ENCODE measurements at regions not wholly inside any gene's neighbourhood (a gene's known extent, or its start where the extent isn't known, plus 50 kb on each side); places are given as distances from the start of the nearest gene placed in this dataset.

DNA sequence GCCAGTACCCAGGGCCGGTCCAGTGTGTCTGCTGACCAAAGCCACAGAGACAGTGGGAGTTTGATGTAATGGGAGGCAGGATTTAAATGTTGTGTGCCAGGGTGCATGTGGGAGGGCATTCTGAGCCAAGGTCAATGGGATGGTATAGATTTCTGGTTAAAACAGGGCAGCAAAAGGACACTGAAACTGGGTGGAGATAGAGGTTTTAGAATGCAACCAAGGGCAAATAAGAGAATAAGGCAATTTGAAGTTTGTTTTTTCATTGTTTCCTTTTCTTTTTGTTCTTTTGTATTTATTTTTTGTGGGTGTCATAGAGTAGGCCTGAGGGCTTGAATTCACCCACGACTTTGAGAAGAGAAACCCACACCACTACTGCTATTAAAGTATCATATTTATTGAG lies 65.5 kb upstream of the CLINT1 start:
- DNase-seq (ENCODE audit: low spot score) = no peak
- ChIA-PET POLR2A (interaction anchor here (1.0 to 1.4 kb wide), 3 partner anchors 13 to 142 kb away, joined by 3 to 7 read pairs (median 4); no protein-coding TSS in a partner anchor), CTCF (ENCODE audit: unreplicated experiment) (no interaction called here)
- no peaks in the 10 kb centered on the region for H3K79me2 ChIP-seq (ENCODE audit: insufficient read depth, low read depth, low read length)
- H2AFZ ChIP-seq (ENCODE audit: low read length) = no peak overlapping the region
- H3K9me3 ChIP-seq (ENCODE audit: low read length) = no peaks in the 10 kb centered on the region
- intact Hi-C loops (cut with micrococcal nuclease; ENCODE audit: unreplicated experiment) = no loop called here
- H3K27ac ChIP-seq (ENCODE audit: low read depth, low read length, poor library complexity, severe bottlenecking) = no peak overlapping the region
- no peaks in the 10 kb centered on the region for H4K20me1 ChIP-seq (ENCODE audit: insufficient read depth, low read length)
- no peak overlapping the region for H3K4me3 ChIP-seq (ENCODE audit: low read depth, low read length, poor library complexity, severe bottlenecking)
- no peaks in the 10 kb centered on the region for H3K36me3 ChIP-seq (ENCODE audit: insufficient read depth, low read length)
- H3K4me1 ChIP-seq (ENCODE audit: insufficient read depth, low read length, poor library complexity, severe bottlenecking) = peaks cover 9% of the 10 kb centered on the region
- no peak overlapping the region for H3K4me2 ChIP-seq (ENCODE audit: low read length)
- no TSS peak for BruUV-seq (replicated peaks)
- H3K9me2 ChIP-seq (ENCODE audit: insufficient read depth, low read length) = no peaks in the 10 kb centered on the region
- TF ChIP-seq EZH2phosphoT487 (IDR thresholded peaks at IDR 0.05; ENCODE audit: borderline replicate concordance, low read depth, low read length) (no peak), CTCF (conservative IDR thresholded peaks at IDR 0.05; ENCODE audit: low read length) (no peak)

- Histone ChIP-seq H3K4me2 (ENCODE audit: low read length) (no peak overlapping the region), H3K4me1 (ENCODE audit: insufficient read depth, low read length, poor library complexity, severe bottlenecking) (peaks cover 16% of the 10 kb centered on the region), H2AFZ (ENCODE audit: low read length) (no peak overlapping the region), H3K27ac (ENCODE audit: low read depth, low read length, poor library complexity, severe bottlenecking) (no peak overlapping the region), H3K4me3 (ENCODE audit: low read depth, low read length, poor library complexity, severe bottlenecking) (no peak overlapping the region), H3K79me2 (ENCODE audit: insufficient read depth, low read depth, low read length) (no peaks in the 10 kb centered on the region), H4K20me1 (ENCODE audit: insufficient read depth, low read length) (no peaks in the 10 kb centered on the region), H3K36me3 (ENCODE audit: insufficient read depth, low read length) (no peaks in the 10 kb centered on the region), H3K9me2 (ENCODE audit: insufficient read depth, low read length) (no peaks in the 10 kb centered on the region), H3K9me3 (ENCODE audit: low read length) (no peaks in the 10 kb centered on the region)
- POLR2A ChIA-PET = interaction anchor here (0.7 to 1.4 kb wide), 6 partner anchors 14 to 726 kb away, joined by 3 to 7 read pairs (median 4); no protein-coding TSS in a partner anchor
- TF ChIP-seq EZH2phosphoT487 (IDR thresholded peaks at IDR 0.05; ENCODE audit: borderline replicate concordance, low read depth, low read length) = no peak
- TF ChIP-seq CTCF (conservative IDR thresholded peaks at IDR 0.05; ENCODE audit: low read length) = no peak
- CTCF ChIA-PET (ENCODE audit: unreplicated experiment) = no interaction called here
- BruUV-seq (replicated peaks) = no TSS peak
- intact Hi-C loops (cut with micrococcal nuclease; ENCODE audit: unreplicated experiment) = no loop called here
- DNase-seq (ENCODE audit: low spot score) = no peak
These were observed 64.8 kb upstream of the CLINT1 start for GRCh38 chr5:157923765-157924164.

DNA sequence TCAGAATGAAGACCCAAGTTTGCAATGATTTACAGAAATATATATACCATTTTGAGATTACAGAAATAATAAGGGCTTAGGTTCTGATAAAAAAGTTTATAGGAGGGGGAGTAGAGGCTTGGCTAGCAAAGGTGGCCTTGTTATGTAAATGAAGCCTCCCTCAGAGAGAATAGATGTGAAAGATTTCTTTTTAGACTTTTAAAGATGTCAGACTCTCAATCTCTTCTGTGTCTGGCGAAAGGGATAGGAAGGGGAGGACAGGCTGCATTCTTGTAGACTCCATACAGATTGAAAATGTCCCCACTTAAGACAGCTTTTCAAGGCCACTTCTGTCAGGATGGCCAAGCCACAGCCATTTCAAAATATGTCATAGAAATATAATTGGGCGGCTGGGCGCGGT lies 63.1 kb upstream of the CLINT1 start:
- Histone ChIP-seq H4K20me1 (ENCODE audit: insufficient read depth, low read length) (no peaks in the 10 kb centered on the region), H3K79me2 (ENCODE audit: insufficient read depth, low read depth, low read length) (no peaks in the 10 kb centered on the region), H3K9me3 (ENCODE audit: low read length) (no peaks in the 10 kb centered on the region), H3K9me2 (ENCODE audit: insufficient read depth, low read length) (no peaks in the 10 kb centered on the region), H3K27ac (ENCODE audit: low read depth, low read length, poor library complexity, severe bottlenecking) (no peak overlapping the region), H3K4me1 (ENCODE audit: insufficient read depth, low read length, poor library complexity, severe bottlenecking) (peaks cover 33% of the 10 kb centered on the region), H2AFZ (ENCODE audit: low read length) (no peak overlapping the region), H3K4me2 (ENCODE audit: low read length) (no peak overlapping the region), H3K36me3 (ENCODE audit: insufficient read depth, low read length) (no peaks in the 10 kb centered on the region), H3K4me3 (ENCODE audit: low read depth, low read length, poor library complexity, severe bottlenecking) (no peak overlapping the region)
- TF ChIP-seq CTCF (conservative IDR thresholded peaks at IDR 0.05; ENCODE audit: low read length) (no peak), EZH2phosphoT487 (IDR thresholded peaks at IDR 0.05; ENCODE audit: borderline replicate concordance, low read depth, low read length) (no peak)
- ChIA-PET POLR2A (no interaction called here), CTCF (ENCODE audit: unreplicated experiment) (no interaction called here)
- intact Hi-C loops (cut with micrococcal nuclease; ENCODE audit: unreplicated experiment) = no loop called here
- no TSS peak for BruUV-seq (replicated peaks)
- no peak for DNase-seq (ENCODE audit: low spot score)
